ENCODE measurements at regions not wholly inside any gene's neighbourhood (a gene's known extent, or its start where the extent isn't known, plus 50 kb on each side); places are given as distances from the start of the nearest gene placed in this dataset.

DNA sequence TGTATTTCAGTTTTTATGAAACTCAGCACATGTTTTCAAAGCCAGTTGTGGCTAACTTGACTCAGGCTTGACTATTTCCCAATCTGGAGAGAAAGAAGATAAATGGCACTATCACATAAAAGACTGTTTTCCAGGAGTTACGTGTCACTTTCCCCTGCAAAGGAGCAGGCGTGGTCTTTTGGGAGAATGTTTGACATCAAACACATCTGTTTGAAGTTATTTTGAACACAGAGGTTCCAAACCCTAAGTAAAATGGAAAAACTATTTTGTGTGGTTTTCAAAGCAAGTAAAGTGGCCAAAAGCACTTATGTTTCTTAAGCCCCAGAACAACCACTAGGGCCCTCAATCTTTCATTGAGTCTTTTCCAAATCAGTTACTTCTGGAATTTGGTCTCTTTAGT, 89.7 kb downstream of the FOXF2 start:
- TF ChIP-seq CTCF (IDR thresholded peaks at IDR 0.05), result no peak
- TF ChIP-seq POLR2A (IDR thresholded peaks at IDR 0.05), result no peak
- TF ChIP-seq EP300 (IDR thresholded peaks at IDR 0.05), result no peak
- TF ChIP-seq POLR2AphosphoS5 (IDR thresholded peaks at IDR 0.05), result no peak
- no peaks in the 10 kb centered on the region for H3K4me1 ChIP-seq
- H3K27me3 ChIP-seq, result no peaks in the 10 kb centered on the region
- DNase-seq, result no peak
- WGBS, 2 donors, result 55 to 64% methylated on average over 2 of the region's 2 CpGs
- H3K27ac ChIP-seq, result no peak overlapping the region
- H3K4me3 ChIP-seq, result no peak overlapping the region
- intact Hi-C loops (cut with DNase I), result no loop called here
- no peaks in the 10 kb centered on the region for H3K36me3 ChIP-seq
- H3K9me3 ChIP-seq, result no peaks in the 10 kb centered on the region

DNA sequence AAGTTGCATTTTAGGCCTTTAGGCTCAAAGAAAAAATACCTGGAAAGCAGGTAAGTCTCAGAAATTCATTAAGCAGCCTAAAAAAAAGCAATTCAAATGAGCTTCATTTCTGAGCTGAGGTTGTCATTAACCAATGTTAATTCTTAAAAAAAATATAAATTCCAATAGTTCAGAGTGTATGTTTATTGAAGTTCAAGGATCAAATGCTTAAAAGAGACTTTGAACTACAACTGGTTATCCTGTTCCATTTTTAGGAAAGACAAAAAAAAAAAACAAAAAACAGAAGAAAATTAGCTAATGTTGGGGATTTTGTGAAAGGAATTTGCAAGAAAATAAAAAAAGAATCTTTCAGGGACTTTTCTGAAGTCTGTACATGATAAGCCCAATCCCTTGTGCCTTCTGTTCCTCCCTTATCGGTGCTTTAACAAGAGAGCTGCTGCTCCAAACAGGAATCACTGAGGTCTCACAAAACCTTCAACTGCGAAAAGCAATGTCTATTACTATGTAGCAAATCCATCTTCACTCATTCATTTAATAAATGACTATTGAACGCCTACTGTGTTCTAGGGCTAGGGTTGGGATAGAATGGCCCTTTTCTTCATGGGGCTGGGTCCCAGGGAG, 90.3 kb downstream of the FOXF2 start:
- H3K4me3 ChIP-seq, result no peak overlapping the region
- no peaks in the 10 kb centered on the region for H3K27me3 ChIP-seq
- H3K36me3 ChIP-seq, result no peaks in the 10 kb centered on the region
- no peaks in the 10 kb centered on the region for H3K4me1 ChIP-seq
- intact Hi-C loops (cut with DNase I), result no loop called here
- TF ChIP-seq CTCF (IDR thresholded peaks at IDR 0.05), result no peak
- TF ChIP-seq POLR2AphosphoS5 (IDR thresholded peaks at IDR 0.05), result no peak
- no peak for TF ChIP-seq POLR2A (IDR thresholded peaks at IDR 0.05)
- TF ChIP-seq EP300 (IDR thresholded peaks at IDR 0.05), result no peak
- no peak overlapping the region for H3K27ac ChIP-seq
- DNase-seq, result no peak
- H3K9me3 ChIP-seq, result no peaks in the 10 kb centered on the region
- WGBS, 2 donors, result 82 to 91% methylated on average over 3 of the region's 3 CpGs

DNA sequence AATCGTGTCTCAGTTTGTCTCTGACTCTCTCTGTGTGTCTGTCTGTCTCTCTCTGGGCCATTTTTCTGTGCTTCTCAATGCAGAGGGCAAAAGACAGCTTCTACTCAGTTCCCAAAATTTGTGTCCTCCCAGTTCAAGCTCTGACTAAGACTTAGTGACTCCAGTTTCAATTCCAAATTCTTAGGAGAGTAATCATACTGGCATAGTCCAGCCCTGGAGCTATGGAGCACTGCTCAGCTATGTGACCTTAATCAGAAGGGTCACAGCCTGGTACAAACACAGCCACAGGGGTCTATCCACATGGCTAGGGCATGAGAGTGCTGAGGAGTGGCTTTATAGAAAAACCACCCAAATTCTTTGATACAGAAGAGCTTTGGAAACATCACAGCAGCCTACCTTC, 91.9 kb downstream of the FOXF2 start:
- Histone ChIP-seq H3K9me3 (no peaks in the 10 kb centered on the region), H3K27me3 (no peaks in the 10 kb centered on the region), H3K4me3 (no peak overlapping the region), H3K4me1 (no peaks in the 10 kb centered on the region), H3K36me3 (no peaks in the 10 kb centered on the region), H3K27ac (no peak overlapping the region)
- DNase-seq, result no peak
- WGBS, 2 donors, result 89 to 90% methylated on average over 1 of the region's 1 CpG
- intact Hi-C loops (cut with DNase I), result no loop called here
- TF ChIP-seq POLR2A (IDR thresholded peaks at IDR 0.05), result no peak
- TF ChIP-seq POLR2AphosphoS5 (IDR thresholded peaks at IDR 0.05), result no peak
- no peak for TF ChIP-seq EP300 (IDR thresholded peaks at IDR 0.05)
- no peak for TF ChIP-seq CTCF (IDR thresholded peaks at IDR 0.05)

GRCh38 chr6:1482381-1483166, 93.2 kb downstream of the FOXF2 start:
- no peaks in the 10 kb centered on the region for H3K27me3 ChIP-seq
- intact Hi-C loops (cut with DNase I), result no loop called here
- no peaks in the 10 kb centered on the region for H3K4me1 ChIP-seq
- H3K4me3 ChIP-seq, result no peak overlapping the region
- no peak overlapping the region for H3K27ac ChIP-seq
- no peak for DNase-seq
- no peaks in the 10 kb centered on the region for H3K36me3 ChIP-seq
- TF ChIP-seq POLR2A (IDR thresholded peaks at IDR 0.05) (no peak), CTCF (IDR thresholded peaks at IDR 0.05) (no peak), POLR2AphosphoS5 (IDR thresholded peaks at IDR 0.05) (no peak), EP300 (IDR thresholded peaks at IDR 0.05) (no peak)
- no peaks in the 10 kb centered on the region for H3K9me3 ChIP-seq
- WGBS, 2 donors, result 80 to 91% methylated on average over 9 of the region's 9 CpGs
